IMR-90 (cell line): ENCODE measurements at regions not wholly inside any gene's neighbourhood (a gene's known extent, or its start where the extent isn't known, plus 50 kb on each side); places are given as distances from the start of the nearest gene placed in this dataset.

ENCODE experiments used
- ATAC-seq: fragments of 200-7000 bp; cut with Tn5 transposase; 2 replicates; pipeline ENCODE4 v1.9.1; 2020; ENCODE audit warnings: low read depth, mild to moderate bottlenecking, moderate library complexity
- BruUV-seq: library from RNA; stranded (reverse); fragments of 400-500 nt; replicated peaks from 2 replicates; lab custom pipeline; 2021; lab: Mats Ljungman, UMichigan
- CTCF ChIA-PET: fragments of 300-600 bp; formaldehyde crosslinking; extraction: SDS; loops from one replicate; lab custom pipeline; 2021; ENCODE audit warnings: antibody characterized with exemption; lab: Yijun Ruan, JAX
- POLR2A ChIA-PET: fragments of 300-600 bp; sonication (Branson Sonifier 250); formaldehyde crosslinking; loops from one replicate; lab custom pipeline; 2022; ENCODE audit warnings: antibody characterized with exemption; ENCODE audit not compliant: unreplicated experiment; lab: Charles Lee
- DNase-seq: peaks from one replicate; pipeline ENCODE4 v3.0.0; 2013
- H2AFZ ChIP-seq: replicated peaks from 2 replicates; pipeline ENCODE3; 2013; ENCODE audit warnings: low read length, mild to moderate bottlenecking; ENCODE audit not compliant: poor library complexity
- H2AK5ac ChIP-seq: 2 replicates; pipeline ENCODE4 v1.6.1; 2013; ENCODE audit warnings: low read depth, low read length, inconsistent platforms
- H2AK9ac ChIP-seq: replicated peaks from 2 replicates; pipeline ENCODE3; 2013; ENCODE audit warnings: mild to moderate bottlenecking, low read depth, low read length, moderate library complexity; ENCODE audit not compliant: poor library complexity
- H2BK120ac ChIP-seq: 2 replicates; pipeline ENCODE4 v1.6.1; 2013; ENCODE audit warnings: low read depth, low read length, inconsistent platforms
- H2BK15ac ChIP-seq: 3 replicates; pipeline ENCODE4 v1.6.1; 2013; ENCODE audit warnings: low read depth, low read length, inconsistent platforms
- H2BK20ac ChIP-seq: 2 replicates; pipeline ENCODE4 v1.6.1; 2013; ENCODE audit warnings: low read depth, mild to moderate bottlenecking, inconsistent platforms, low read length, moderate library complexity
- H2BK5ac ChIP-seq: 2 replicates; pipeline ENCODE4 v1.6.1; 2013; ENCODE audit warnings: mild to moderate bottlenecking, low read depth, low read length, inconsistent platforms; ENCODE audit not compliant: poor library complexity, severe bottlenecking
- H3K14ac ChIP-seq: replicated peaks from 2 replicates; pipeline ENCODE4 v1.6.1; 2013; ENCODE audit warnings: low read depth, low read length, inconsistent platforms
- H3K18ac ChIP-seq: 2 replicates; pipeline ENCODE4 v1.6.1; 2013; ENCODE audit warnings: low read depth, low read length, control low read depth
- H3K23ac ChIP-seq: 2 replicates; pipeline ENCODE4 v1.6.1; 2013; ENCODE audit warnings: low read depth, low read length, inconsistent platforms
- H3K27ac ChIP-seq: 2 replicates; pipeline ENCODE4 v1.5.1; 2013; ENCODE audit warnings: mild to moderate bottlenecking, control low read depth, low read length; ENCODE audit not compliant: insufficient read depth
- H3K27me3 ChIP-seq: 2 replicates; pipeline ENCODE4 v1.6.1; 2013; ENCODE audit warnings: low read length; ENCODE audit not compliant: control insufficient read depth, insufficient read depth
- H3K36me3 ChIP-seq: 2 replicates; pipeline ENCODE4 v1.6.1; 2013; ENCODE audit warnings: low read length, mixed read lengths; ENCODE audit not compliant: control insufficient read depth, insufficient read depth
- H3K4ac ChIP-seq: 2 replicates; pipeline ENCODE4 v1.6.1; 2013; ENCODE audit warnings: low read depth, low read length, inconsistent platforms
- H3K4me1 ChIP-seq: 2 replicates; pipeline ENCODE4 v1.6.1; 2013; ENCODE audit warnings: low read length, mixed read lengths; ENCODE audit not compliant: control insufficient read depth, insufficient read depth
- H3K4me2 ChIP-seq: 2 replicates; pipeline ENCODE4 v1.6.1; 2013; ENCODE audit warnings: low read depth, mild to moderate bottlenecking, control low read depth, low read length, moderate library complexity
- H3K4me3 ChIP-seq: 2 replicates; pipeline ENCODE4 v1.5.1; 2013; ENCODE audit warnings: low read depth, mild to moderate bottlenecking, control low read depth, low read length, moderate library complexity; ENCODE audit not compliant: insufficient read depth
- H3K56ac ChIP-seq: 2 replicates; pipeline ENCODE4 v1.6.1; 2013; ENCODE audit warnings: low read length, inconsistent platforms; ENCODE audit not compliant: insufficient read depth; ENCODE audit errors: extremely low read depth
- H3K79me1 ChIP-seq, 2 experiments: 2 replicates each; pipeline ENCODE4 v1.6.1; 2013; ENCODE audit warnings: low read length in 2 of 2, inconsistent platforms in 1 of 2, low read depth in 1 of 2
- H3K9ac ChIP-seq: 2 replicates; pipeline ENCODE4 v1.6.1; 2013; ENCODE audit warnings: low read depth, low read length, control low read depth
- H3K9me1 ChIP-seq: 2 replicates; pipeline ENCODE4 v1.6.1; 2013; ENCODE audit warnings: low read length, inconsistent platforms; ENCODE audit not compliant: insufficient read depth
- H3K9me3 ChIP-seq: 2 replicates; pipeline ENCODE4 v1.6.1; 2013; ENCODE audit warnings: low read length; ENCODE audit not compliant: control insufficient read depth, insufficient read depth
- H4K20me1 ChIP-seq: 2 replicates; pipeline ENCODE4 v1.6.1; 2013; ENCODE audit warnings: low read length, inconsistent platforms; ENCODE audit not compliant: insufficient read depth
- H4K5ac ChIP-seq: 2 replicates; pipeline ENCODE4 v1.6.1; 2013; ENCODE audit warnings: mild to moderate bottlenecking, low read depth, low read length, control low read depth
- H4K8ac ChIP-seq, 2 experiments: 2 replicates each; pipeline ENCODE4 v1.6.1; 2013; ENCODE audit warnings: low read depth in 2 of 2, low read length in 2 of 2, control low read depth in 1 of 2, inconsistent platforms in 1 of 2
- H4K91ac ChIP-seq: 2 replicates; pipeline ENCODE4 v1.6.1; 2013; ENCODE audit warnings: low read depth, low read length, inconsistent platforms; ENCODE audit not compliant: insufficient read depth
- BHLHE40 ChIP-seq: fragments of 150-350 bp; IDR thresholded peaks from 2 replicates; pipeline ENCODE4 v1.6.1; 2016; ENCODE audit warnings: mild to moderate bottlenecking, low read depth, low read length
- CEBPB ChIP-seq: IDR thresholded peaks from 2 replicates; pipeline ENCODE4 v1.6.1; 2012; ENCODE audit warnings: low read depth, low read length, improper control_type of control experiment
- CHD1 ChIP-seq: IDR thresholded peaks from 2 replicates; pipeline ENCODE4 v1.6.1; 2012; ENCODE audit warnings: low read depth, low read length, improper control_type of control experiment
- FOS ChIP-seq: fragments of 150-350 bp; IDR thresholded peaks from 2 replicates; pipeline ENCODE4 v1.6.1; 2016; ENCODE audit warnings: low read depth, low read length
- MAFK ChIP-seq: IDR thresholded peaks from 2 replicates; pipeline ENCODE4 v1.6.1; 2012; ENCODE audit warnings: low read depth, low read length, improper control_type of control experiment
- MAZ ChIP-seq: IDR thresholded peaks from 2 replicates; pipeline ENCODE4 v1.6.1; 2012; ENCODE audit warnings: low read depth, mild to moderate bottlenecking, low read length, improper control_type of control experiment, moderate library complexity, borderline replicate concordance
- MXI1 ChIP-seq: IDR thresholded peaks from 2 replicates; pipeline ENCODE4 v1.6.1; 2012; ENCODE audit warnings: low read depth, mild to moderate bottlenecking, low read length, moderate library complexity, borderline replicate concordance
- NFE2L2 ChIP-seq: fragments of 150-350 bp; IDR thresholded peaks from 2 replicates; pipeline ENCODE4 v1.6.1; 2016; ENCODE audit warnings: low read depth, mild to moderate bottlenecking, low read length
- POLR2A ChIP-seq: IDR thresholded peaks from 2 replicates; pipeline ENCODE4 v1.6.1; 2012; ENCODE audit warnings: mild to moderate bottlenecking, low read depth, low read length
- RAD21 ChIP-seq: IDR thresholded peaks from 2 replicates; pipeline ENCODE4 v1.6.1; 2012; ENCODE audit warnings: low read length, improper control_type of control experiment
- RCOR1 ChIP-seq: IDR thresholded peaks from 2 replicates; pipeline ENCODE4 v1.6.1; 2012; ENCODE audit warnings: mild to moderate bottlenecking, low read length, improper control_type of control experiment; ENCODE audit not compliant: insufficient replicate concordance
- RFX5 ChIP-seq: IDR thresholded peaks from 2 replicates; pipeline ENCODE4 v1.8.0; 2012; ENCODE audit warnings: low read depth, mild to moderate bottlenecking, low read length, moderate library complexity
- SMC3 ChIP-seq: fragments of 150-350 bp; IDR thresholded peaks from 2 replicates; pipeline ENCODE4 v1.6.1; 2016; ENCODE audit warnings: low read depth, mild to moderate bottlenecking, antibody characterized with exemption, low read length, moderate library complexity
- dilution Hi-C: fragments of 300-500 bp; cut with HindIII; formaldehyde crosslinking; loops from one replicate; pipeline ENCODE4 v1.14.3; 2018; ENCODE audit warnings: low sequenced_read_pairs; ENCODE audit not compliant: unreplicated experiment
- in situ Hi-C: fragments of 300-500 bp; cut with MboI; formaldehyde crosslinking; loops from 3 replicates; pipeline ENCODE4 v1.14.3; 2019; ENCODE audit warnings: low sequenced_read_pairs, inconsistent platforms, mixed read lengths
- intact Hi-C: fragments of 100-400 bp; cut with micrococcal nuclease; formaldehyde crosslinking; loops from 2 replicates; pipeline ENCODE4 v1.10.0; 2022
- TF ChIP-seq, protein P1 (sequence below): fragments of 150-350 bp; IDR thresholded peaks from 2 replicates; pipeline ENCODE4 v1.6.1; 2016; ENCODE audit warnings: low read depth, mild to moderate bottlenecking, low read length, moderate library complexity, borderline replicate concordance
- TF ChIP-seq, protein P2 (sequence below): conservative IDR thresholded peaks from 2 replicates; pipeline ENCODE4 v1.5.1; 2012; ENCODE audit warnings: mild to moderate bottlenecking, low read depth, low read length, improper control_type of control experiment
- TF ChIP-seq, protein P3 (sequence below): fragments of 150-350 bp; IDR thresholded peaks from 2 replicates; pipeline ENCODE4 v1.6.1; 2017; ENCODE audit warnings: mild to moderate bottlenecking, antibody characterized with exemption, low read length, low read depth

DNA sequence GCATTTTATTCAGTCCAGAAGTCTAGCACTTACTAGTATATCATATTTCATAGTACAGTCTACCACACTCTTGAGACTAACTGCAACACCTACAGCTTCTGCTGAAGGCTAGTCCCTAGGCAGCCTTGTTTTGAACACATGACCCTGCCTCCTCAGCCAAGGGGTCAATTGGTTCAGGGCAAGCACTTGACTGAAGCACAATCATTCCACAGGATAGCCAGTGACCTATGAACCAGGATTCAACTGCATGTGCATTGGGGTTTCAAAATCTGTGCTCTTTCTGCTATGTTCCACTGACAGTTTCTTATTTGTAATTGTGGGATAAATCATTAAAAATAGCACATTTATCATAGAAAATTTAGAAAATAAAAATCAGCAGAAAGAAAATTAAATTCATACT, 186.8 kb downstream of the TMEM161B start:
- H3K27ac ChIP-seq: no peak overlapping the region
- no peak for DNase-seq
- H3K9me3 ChIP-seq: no peaks in the 10 kb centered on the region
- BruUV-seq: no TSS peak
- dilution Hi-C loops (no loop called here), in situ Hi-C loops (no loop called here), intact Hi-C loops (no loop called here)
- H2AFZ ChIP-seq: no peak overlapping the region
- TF ChIP-seq CEBPB (no peak), SMC3 (no peak), MXI1 (no peak), RCOR1 (no peak), RAD21 (no peak), MAFK (no peak), BHLHE40 (no peak), FOS (no peak), POLR2A (no peak), NFE2L2 (no peak), MAZ (no peak), RFX5 (no peak), CHD1 (no peak)
- TF ChIP-seq, protein P1, sequence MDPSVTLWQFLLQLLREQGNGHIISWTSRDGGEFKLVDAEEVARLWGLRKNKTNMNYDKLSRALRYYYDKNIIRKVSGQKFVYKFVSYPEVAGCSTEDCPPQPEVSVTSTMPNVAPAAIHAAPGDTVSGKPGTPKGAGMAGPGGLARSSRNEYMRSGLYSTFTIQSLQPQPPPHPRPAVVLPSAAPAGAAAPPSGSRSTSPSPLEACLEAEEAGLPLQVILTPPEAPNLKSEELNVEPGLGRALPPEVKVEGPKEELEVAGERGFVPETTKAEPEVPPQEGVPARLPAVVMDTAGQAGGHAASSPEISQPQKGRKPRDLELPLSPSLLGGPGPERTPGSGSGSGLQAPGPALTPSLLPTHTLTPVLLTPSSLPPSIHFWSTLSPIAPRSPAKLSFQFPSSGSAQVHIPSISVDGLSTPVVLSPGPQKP: no peak
- TF ChIP-seq, protein P2, sequence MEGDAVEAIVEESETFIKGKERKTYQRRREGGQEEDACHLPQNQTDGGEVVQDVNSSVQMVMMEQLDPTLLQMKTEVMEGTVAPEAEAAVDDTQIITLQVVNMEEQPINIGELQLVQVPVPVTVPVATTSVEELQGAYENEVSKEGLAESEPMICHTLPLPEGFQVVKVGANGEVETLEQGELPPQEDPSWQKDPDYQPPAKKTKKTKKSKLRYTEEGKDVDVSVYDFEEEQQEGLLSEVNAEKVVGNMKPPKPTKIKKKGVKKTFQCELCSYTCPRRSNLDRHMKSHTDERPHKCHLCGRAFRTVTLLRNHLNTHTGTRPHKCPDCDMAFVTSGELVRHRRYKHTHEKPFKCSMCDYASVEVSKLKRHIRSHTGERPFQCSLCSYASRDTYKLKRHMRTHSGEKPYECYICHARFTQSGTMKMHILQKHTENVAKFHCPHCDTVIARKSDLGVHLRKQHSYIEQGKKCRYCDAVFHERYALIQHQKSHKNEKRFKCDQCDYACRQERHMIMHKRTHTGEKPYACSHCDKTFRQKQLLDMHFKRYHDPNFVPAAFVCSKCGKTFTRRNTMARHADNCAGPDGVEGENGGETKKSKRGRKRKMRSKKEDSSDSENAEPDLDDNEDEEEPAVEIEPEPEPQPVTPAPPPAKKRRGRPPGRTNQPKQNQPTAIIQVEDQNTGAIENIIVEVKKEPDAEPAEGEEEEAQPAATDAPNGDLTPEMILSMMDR: no peak
- TF ChIP-seq, protein P3, sequence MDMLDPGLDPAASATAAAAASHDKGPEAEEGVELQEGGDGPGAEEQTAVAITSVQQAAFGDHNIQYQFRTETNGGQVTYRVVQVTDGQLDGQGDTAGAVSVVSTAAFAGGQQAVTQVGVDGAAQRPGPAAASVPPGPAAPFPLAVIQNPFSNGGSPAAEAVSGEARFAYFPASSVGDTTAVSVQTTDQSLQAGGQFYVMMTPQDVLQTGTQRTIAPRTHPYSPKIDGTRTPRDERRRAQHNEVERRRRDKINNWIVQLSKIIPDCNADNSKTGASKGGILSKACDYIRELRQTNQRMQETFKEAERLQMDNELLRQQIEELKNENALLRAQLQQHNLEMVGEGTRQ: no peak
- no peak for ATAC-seq
- no peak overlapping the region for H2BK120ac ChIP-seq
- H3K4ac ChIP-seq: no peak overlapping the region
- no peak overlapping the region for H3K18ac ChIP-seq
- H3K14ac ChIP-seq: no peak overlapping the region
- no peak overlapping the region for H3K23ac ChIP-seq
- no peak overlapping the region for H2BK5ac ChIP-seq
- no peak overlapping the region for H3K4me3 ChIP-seq
- no peaks in the 10 kb centered on the region for H3K36me3 ChIP-seq
- H3K27me3 ChIP-seq: no peaks in the 10 kb centered on the region
- CTCF ChIA-PET: no interaction called here
- no peak overlapping the region for H4K8ac ChIP-seq
- H3K4me2 ChIP-seq: no peak overlapping the region
- no peaks in the 10 kb centered on the region for H4K20me1 ChIP-seq
- H2AK9ac ChIP-seq: no peak overlapping the region
- H4K91ac ChIP-seq: no peak overlapping the region
- no peak overlapping the region for H4K5ac ChIP-seq
- H3K4me1 ChIP-seq: no peaks in the 10 kb centered on the region
- no peaks in the 10 kb centered on the region for H3K9me1 ChIP-seq
- H3K79me1 ChIP-seq: no peaks in the 10 kb centered on the region
- no peak overlapping the region for H2BK15ac ChIP-seq
- POLR2A ChIA-PET: no interaction called here
- no peak overlapping the region for H2BK20ac ChIP-seq
- H3K9ac ChIP-seq: no peak overlapping the region
- H2AK5ac ChIP-seq: no peak overlapping the region
- no peak overlapping the region for H3K56ac ChIP-seq
